HG03354 (cell line): ENCODE measurements at regions not wholly inside any gene's neighbourhood (a gene's known extent, or its start where the extent isn't known, plus 50 kb on each side); places are given as distances from the start of the nearest gene placed in this dataset.

Experiments used
- ATAC-seq: cut with Tn5 transposase; IDR thresholded peaks from one replicate; pipeline ENCODE4 v1.9.1; 2021; ENCODE audit warnings: mild to moderate bottlenecking; ENCODE audit not compliant: unreplicated experiment, poor library complexity, severe bottlenecking

- no peak for ATAC-seq
Observed at GRCh38 chrX:42725196-42725595, 52.8 kb downstream of the PPP1R2C start.

- ATAC-seq, result no peak
Observed at GRCh38 chrX:42720209-42720608, 57.8 kb downstream of the PPP1R2C start.

- no peak for ATAC-seq
Observed at GRCh38 chrX:42715701-42716262, 62.2 kb downstream of the PPP1R2C start.

GRCh38 chrX:42714981-42715700 is 62.8 kb downstream of the PPP1R2C start:
- peak; percentile 79 for ATAC-seq

- ATAC-seq, result no peak
Observed at GRCh38 chrX:42710452-42710851, 67.5 kb downstream of the PPP1R2C start.

GRCh38 chrX:42708222-42708621 is 69.7 kb downstream of the PPP1R2C start:
- ATAC-seq, result no peak

DNA sequence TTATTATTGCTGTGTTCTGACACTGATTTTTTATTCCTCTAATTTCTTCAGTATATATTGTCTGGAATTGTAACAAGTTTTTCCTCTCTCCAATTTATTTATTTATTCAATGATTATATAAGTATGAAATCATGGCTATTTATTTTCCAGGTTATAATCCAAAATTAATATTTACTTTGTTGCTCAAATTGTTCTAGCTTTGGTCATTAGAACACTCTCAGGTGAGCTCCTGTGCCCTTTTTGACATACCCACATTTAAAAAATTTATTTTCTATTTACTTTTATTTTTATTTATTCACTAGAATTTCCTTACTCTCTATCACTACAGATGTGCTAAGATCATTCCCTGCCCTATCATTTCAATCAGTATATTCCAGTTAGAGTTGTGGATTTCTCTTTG is 70.2 kb downstream of the PPP1R2C start:
- no peak for ATAC-seq

- ATAC-seq, result no peak
Observed at GRCh38 chrX:42704454-42704853, 73.5 kb downstream of the PPP1R2C start.

GRCh38 chrX:42697544-42697943 is 80.4 kb downstream of the PPP1R2C start:
- ATAC-seq, result no peak

- ATAC-seq, result no peak
Observed at GRCh38 chrX:42696536-42697124, 81.3 kb downstream of the PPP1R2C start.

DNA sequence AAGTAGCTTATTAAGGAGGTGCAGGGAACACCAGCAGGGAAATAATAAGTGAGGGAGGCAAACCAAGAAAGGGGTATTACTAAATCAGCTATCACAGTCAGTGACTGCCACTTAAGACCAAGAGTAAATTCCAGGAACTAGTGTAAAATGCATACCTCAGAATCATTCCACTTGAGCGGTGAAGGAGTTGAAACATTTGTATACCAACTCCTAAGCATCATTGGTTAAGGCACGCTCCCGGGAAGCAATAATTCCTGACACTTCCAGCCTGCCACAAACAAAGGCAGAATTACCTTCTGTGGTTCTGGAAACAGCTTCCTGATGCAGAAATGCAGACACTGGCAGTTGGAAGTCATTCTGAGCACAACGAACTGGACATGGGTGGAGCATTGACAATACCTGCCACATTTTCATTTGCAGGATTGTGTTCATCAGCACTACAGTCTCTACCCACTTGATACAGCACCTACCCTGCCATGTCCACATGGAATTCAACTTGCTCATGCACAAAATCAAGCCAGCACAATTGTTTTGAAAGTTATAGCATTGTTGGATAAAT is 82.1 kb downstream of the PPP1R2C start:
- no peak for ATAC-seq

- ATAC-seq, result no peak
Observed at GRCh38 chrX:42694260-42694815, 83.6 kb downstream of the PPP1R2C start.

DNA sequence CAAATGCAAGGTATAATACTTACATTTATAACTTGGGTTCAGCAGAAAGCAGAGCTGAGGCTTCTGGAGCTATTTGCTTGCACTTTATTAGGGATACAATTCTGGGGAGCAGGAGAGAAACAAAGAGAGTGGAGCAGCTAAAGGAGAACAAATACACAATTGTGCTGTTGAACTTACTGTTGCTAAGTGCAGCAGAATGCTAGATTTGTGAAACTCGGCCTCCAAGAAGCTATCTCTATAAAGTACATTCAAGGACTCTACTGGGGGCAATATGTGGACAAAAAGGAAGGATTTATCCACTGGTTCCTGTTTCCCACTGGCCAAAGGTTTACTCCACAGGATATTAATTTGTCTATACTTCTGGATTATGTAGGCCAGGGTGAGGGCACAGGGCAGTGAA is 86.8 kb downstream of the PPP1R2C start:
- ATAC-seq, result no peak

DNA sequence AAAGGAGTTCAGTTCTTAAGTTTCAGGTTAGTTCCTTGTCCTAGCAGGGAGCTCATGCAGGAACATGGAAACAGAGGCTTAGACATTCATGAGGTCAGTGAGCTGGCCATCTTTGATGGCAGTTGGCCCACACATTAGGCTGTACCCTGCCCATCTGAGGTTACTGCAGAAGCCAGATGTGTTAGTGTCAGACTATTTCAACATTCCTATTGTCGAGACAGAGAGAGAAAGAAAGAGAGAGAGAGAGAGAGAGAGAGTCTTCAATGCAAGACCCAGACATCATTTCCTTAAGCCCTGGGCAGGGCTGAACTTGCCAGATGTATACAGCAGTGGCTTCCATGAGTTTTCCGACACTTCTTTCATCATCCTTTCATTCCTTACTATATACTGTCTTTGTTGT is 91.3 kb downstream of the PPP1R2C start:
- ATAC-seq, result no peak

DNA sequence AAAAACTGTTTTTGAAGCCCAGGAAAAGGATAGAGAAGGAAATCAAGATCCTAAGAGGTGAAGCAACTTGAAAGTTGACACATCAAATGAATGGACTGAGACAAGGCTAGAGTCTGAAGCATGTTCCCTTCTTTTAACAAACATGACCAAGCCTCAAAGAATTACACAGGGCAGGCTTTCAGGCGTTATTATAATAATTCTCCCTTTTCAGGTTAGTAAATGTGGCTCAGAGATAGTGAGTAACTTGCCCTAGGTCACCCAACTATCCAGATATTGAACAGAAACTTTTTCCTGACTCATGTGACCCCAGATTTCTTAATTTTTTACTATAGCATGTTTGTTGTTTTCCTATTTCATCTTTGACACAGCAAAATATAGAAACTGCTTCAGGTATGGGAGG is 91.7 kb downstream of the PPP1R2C start:
- ATAC-seq, result no peak

DNA sequence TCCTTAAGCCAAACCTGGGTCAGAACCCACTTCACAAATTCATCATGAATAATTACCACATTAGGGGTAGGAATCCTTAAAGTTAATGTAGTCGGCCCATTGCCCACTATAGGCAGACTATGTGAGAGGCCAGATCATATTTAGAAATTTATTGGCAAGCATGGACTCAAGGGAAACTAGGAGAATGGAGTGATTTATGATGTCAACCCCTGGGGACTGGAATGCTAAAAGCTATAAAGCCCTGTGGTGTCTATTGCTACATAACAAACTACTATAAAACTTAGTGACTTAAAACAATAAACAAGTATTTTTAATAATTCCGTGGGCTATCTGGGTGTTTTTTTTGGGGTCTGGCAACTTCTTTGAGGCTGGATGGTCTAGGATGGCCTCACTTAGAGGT is 93.9 kb downstream of the PPP1R2C start:
- no peak for ATAC-seq

- no peak for ATAC-seq
Observed at GRCh38 chrX:42680666-42681065, 97.3 kb downstream of the PPP1R2C start.

GRCh38 chrX:42678133-42678532 is 99.8 kb downstream of the PPP1R2C start:
- no peak for ATAC-seq

DNA sequence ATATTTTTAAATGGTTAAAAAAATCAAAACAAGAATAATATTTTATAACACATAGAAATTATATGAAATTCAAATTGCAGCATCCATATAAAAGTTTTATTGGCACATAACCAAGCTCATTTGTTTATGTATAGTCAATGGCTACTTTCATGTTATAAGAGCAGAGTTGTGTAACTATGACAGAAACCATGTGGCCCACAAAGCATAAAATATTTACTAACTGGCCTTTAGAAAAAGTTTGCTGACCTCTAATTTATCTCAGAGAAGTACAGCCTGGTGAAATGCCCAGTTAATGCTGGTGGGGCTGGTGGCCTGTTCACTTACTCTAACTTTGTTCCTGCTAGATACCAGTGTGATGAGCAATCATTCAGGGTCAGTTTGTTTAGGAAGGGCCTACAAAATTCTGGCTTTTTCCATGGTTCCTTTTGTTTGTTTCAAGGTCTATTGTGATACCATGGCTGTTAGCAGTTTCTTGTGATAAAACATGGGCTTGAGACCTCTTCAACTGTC is 104.6 kb downstream of the PPP1R2C start:
- no peak for ATAC-seq

DNA sequence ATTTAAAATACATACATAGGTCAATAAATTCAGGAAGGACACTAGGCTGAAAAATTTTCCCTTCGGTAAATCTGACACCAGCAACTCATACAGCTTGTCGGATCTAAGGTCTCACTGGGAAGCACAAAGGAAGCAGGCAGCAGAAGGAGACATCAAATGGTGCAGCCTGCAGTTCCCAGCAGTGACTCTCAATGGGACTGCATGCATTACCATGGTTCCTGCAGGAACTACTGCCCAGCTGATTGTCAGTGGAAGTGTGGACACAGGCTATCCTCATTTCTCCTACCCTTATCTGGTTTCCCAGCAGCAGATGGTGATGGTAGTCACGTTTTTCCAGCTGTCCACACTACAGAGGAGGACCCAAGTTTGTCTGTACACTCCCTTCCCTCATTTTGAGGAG is 113.3 kb downstream of the PPP1R2C start:
- no peak for ATAC-seq

- ATAC-seq, result no peak
Observed at GRCh38 chrX:42628471-42628870, 149.5 kb downstream of the PPP1R2C start.
